ENCODE measurements at regions not wholly inside any gene's neighbourhood (a gene's known extent, or its start where the extent isn't known, plus 50 kb on each side); places are given as distances from the start of the nearest gene placed in this dataset.

- DNase-seq: peak in 1 of 2 experiments; percentile 16
Measured at GRCh38 chr2:208545403-208546042, 138.9 kb downstream of the PTH2R start.

DNA sequence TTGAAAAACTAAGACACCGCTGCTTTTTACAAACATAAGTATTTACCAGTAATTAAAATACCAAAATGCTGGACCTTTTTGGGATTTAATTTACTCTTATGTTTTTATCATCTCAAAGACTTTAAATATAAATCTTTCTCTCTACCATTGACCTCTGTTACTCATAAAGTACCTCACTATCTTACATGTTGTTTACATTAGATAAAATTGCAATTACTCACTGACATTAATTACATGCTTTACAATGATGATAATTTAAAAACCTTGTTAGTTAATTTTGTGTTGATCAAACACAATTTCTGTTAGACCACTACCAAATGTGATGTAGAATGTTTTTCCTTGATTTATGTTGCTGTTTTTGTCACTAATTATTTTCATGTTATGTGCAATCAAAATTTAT is 139.5 kb downstream of the PTH2R start:
- DNase-seq: no peak

- no peak for DNase-seq
Measured at GRCh38 chr2:208546860-208547650, 140.5 kb downstream of the PTH2R start.

- no peak for DNase-seq
Measured at GRCh38 chr2:208548700-208549099, 142.1 kb downstream of the PTH2R start.

DNA sequence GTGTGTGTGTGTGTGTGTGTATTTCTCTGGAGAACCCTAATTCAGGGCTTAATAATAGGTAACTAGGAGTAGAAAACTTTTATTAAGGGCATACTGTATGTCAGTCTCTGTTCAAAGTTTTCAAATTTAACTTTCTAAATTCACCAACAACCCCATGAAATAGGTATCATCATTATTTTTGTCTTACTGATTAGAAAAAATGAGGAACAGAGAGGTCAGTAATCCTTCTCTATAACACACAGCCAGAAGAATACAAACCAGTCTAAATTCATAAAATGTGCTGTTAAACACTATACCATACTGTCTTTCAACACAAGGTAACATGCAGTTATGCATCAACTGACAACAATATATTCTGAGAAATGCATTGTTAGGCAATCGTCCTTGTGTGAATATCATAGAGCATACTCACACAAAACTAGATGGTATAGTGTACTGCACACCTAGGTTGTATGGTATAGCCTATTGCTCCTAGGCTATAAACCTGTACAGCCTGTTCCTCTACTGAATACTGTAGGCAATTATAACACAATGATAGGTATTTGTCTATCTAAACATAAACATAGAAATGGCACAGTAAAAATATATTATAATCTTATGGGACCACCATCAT is 143.1 kb downstream of the PTH2R start:
- no peak for DNase-seq

- no peak for DNase-seq
Measured at GRCh38 chr2:208552943-208553342, 146.4 kb downstream of the PTH2R start.

GRCh38 chr2:208556983-208557484 is 150.4 kb downstream of the PTH2R start:
- no peak for DNase-seq

DNA sequence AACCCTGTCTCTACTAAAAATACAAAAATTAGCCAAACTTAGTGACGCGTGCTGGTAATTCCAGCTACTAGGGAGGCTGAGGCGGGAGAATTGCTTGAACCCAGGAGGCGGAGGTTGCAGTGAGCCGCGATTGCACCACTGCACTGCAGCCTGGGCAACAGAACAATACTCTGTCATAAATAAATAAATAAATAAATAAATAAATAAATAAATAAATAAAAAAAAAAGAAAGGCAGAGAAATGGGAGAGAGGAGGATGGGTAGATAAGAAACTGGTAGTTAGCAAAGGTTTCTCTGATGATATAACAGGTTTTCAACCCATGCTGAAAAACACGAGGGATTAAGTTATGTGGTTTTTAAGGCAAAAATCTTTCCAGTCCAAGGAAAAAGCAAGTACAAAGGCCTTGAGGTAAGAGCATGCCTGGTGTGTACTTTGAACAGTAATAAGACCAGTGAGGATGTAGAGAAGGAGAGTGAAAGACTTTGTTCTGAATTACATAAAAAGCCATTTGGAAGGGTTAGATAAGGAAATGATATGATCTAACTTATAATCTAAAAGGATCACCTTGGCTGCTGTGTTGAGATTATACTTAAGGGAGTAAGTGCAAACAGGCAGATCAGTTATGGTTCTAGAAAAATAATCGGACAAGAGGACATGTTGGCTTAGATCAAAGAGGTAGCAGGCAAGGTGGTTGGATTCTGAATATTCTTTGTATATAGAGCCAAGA is 159.3 kb downstream of the PTH2R start:
- no peak for DNase-seq

DNA sequence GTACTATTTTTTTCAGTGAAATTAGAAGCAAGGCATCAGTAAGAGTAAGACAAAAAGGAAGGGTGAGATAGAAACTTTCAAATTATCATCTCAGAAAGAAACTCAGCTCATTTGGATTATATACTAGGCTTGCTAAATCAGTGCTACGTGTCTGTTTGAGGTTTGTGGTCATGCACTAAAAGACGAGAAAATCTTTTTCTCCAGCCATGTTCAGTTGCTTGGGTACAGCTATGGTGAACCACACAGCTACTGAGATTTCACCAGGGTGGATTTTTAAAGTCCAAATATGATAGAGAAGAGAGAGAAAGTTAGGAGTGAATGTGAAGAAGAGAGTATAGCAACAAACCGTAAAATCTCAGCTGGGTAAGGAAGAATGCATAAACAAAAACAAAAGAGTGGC is 161.6 kb downstream of the PTH2R start:
- DNase-seq: no peak

DNA sequence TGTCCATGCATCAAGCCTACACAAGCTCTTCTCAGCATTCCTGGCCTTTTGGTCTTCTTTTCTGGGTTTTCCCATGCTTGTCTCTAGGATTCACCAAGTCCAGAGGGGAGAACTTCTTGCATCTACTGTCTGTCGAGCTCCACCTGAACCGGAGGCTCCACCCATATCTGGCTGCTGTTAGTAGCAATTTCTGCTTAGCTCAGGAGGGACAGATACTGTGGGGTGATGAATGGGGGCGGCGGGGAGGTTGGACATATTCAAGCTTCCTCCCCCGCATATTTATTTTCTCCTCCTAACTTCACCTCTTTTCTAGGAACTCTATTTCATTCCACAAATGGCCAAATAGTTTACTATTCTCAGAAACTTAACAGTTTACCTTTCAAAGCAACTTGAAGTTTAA is 163.5 kb downstream of the PTH2R start:
- DNase-seq: no peak

DNA sequence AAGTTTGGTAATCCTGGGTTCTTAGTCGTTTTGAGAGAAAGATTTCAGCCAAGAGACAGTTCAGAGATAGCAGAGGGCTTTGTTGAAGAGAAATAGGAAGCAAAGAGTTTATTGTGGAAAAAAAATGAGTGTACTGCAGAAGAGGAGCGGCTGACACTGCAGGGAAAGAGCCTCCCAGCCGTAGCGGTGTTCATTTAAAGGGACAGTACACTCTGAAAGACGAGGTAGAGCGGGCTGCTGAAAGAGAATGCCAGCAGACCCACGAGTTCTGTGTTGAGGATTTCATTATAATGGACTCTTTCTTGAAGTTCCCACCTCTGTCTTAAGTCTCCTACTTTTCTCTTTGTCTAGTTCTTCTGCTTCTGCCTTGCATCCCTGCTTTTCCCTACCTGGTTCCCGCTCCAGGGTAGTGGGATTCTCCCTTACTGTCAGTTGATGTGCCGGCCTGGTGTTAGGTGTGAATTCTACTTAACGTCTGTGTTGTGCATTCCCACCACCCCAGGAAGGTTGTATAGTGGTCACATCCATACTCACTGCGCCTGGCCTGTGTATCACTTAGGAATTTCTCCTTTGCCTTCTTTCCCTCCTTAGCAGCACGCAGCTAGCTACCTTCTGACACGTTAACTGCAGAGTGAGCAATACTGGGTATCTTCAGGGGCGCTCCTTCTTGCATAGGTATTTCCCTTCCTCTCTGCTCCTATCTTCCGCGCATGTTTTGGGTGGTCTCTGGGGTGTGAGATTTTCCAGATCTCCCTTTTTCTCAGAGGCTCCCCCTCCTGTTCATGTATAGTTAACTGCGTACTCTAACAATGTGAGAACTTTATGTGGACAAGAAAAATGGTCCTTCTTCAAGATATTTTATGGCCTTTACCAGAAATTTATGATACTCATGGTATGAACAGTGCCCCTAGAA is 164.5 kb downstream of the PTH2R start:
- no peak for DNase-seq

DNA sequence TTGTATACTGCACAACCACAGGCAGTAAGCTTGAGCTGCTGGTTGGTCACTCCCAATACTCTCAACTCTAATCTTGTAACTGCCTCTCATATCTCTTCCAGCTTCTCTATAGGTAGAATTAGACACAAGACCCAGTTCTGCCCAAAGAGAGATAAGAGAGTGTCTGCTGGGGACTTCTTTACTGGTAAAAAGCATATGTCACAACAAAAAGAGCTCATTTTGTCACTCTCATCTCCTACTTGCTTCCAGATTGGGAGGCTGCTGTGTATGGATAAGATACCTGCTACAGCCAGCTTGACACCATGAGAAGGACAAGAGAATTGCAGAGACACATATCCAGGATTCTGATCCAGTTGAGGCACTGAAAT is 165.2 kb downstream of the PTH2R start:
- DNase-seq: no peak

GRCh38 chr2:208573569-208573968 is 167.0 kb downstream of the PTH2R start:
- DNase-seq: no peak

DNA sequence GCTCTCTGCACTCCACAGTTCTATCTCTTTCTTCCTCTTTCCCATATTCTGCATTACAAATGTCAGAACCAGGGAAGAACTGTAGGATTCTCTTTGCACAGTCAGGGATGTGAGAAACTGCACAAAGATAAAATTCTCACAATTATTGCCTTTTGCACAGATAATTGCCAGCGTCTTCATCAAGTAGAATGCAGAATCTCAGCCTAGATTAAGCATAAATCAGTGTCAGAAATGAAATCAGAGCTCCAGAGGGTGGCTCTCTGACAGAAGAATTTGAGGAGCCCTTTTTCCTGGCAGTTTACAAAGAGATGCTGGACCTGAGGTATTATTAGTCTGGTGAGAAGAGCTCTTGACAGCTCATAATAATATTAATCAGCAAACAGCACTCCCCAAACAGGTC is 173.1 kb downstream of the PTH2R start:
- no peak for DNase-seq

DNA sequence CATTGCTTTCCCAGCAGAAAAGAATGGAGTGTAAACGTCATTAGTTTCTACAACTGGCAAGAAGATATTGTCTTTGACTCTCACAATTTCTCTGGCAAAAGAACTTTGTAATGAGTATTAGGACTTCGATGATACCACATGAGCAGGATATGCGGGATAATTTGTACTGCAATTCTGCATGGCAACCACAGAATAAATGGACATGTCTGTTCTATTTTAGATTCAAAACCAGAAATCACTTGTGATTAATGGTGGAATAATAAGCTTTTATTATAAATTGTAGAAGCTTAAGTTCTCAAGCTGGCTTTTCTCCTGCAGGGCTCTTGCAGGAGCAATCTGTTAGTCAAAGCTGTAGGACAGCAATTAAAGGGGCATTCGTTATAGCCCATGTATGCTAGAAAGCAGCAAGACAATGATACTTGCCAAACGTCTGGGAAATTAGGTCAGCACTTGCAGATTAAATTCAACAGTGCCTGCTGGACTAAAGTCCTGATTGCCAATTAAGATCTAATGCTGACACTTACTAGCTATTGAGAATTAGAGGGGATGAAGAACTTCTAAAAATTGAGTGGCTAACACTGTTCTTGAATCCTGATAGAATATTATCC is 177.9 kb downstream of the PTH2R start:
- DNase-seq: no peak

- DNase-seq: no peak
Measured at GRCh38 chr2:208586516-208586915, 179.9 kb downstream of the PTH2R start.

- DNase-seq: no peak
Measured at GRCh38 chr2:208594642-208595385, 188.2 kb downstream of the PTH2R start.

- DNase-seq: no peak
Measured at GRCh38 chr2:208595386-208596275, 189.0 kb downstream of the PTH2R start.

- no peak for DNase-seq
Measured at GRCh38 chr2:208607694-208608093, 201.1 kb downstream of the PTH2R start.

All from NCI-H526 (cell line).